HG03066 (cell line): ENCODE measurements at regions not wholly inside any gene's neighbourhood (a gene's known extent, or its start where the extent isn't known, plus 50 kb on each side); places are given as distances from the start of the nearest gene placed in this dataset.
"Not testable (repeated sequence)": the region's sequence is repeated elsewhere in the genome, so short reads cannot be mapped to it uniquely, and the experiment has no call there.

Source experiments
- ATAC-seq: cut with Tn5 transposase; IDR thresholded peaks from one replicate; pipeline ENCODE4 v1.9.1; 2021; ENCODE audit warnings: low read depth; ENCODE audit not compliant: unreplicated experiment

DNA sequence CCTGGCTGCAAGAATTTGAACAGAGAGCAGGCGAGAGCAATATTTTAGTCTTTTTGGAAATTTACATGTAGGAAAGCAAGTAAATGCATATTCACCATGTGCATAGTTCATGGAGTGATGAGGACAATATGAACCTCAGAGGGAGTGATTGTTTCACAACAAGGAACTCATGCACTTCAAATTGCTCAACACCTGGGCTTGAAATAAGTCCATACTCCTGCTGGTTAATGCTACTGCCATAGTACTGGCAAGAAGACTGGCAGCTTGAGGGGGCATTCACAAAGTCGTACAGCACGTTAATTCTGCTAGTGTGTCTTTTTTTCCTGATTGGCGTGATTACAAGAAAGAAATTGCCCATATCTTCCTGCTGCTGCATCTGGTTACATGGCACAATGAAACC, 267.6 kb downstream of the PCDH17 start:
- no peak for ATAC-seq

DNA sequence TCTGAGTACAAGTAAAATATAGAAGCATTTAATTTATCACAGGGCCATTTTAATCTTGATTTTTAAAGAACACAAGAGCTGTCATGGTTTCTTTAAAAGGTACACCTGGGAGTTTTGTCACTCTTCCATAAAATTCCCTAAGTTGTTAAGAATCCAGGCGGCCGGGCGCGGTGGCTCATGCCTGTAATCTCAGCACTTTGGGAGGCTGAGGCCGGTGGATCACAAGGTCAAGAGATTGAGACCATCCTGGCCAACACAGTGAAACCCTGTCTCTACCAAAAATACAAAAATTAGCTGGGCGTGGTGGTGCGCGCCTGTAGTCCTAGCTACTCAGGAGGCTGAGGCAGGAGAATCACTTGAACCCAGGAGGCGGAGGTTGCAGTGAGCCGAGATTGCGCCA, 278.3 kb downstream of the PCDH17 start:
- ATAC-seq = not testable (repeated sequence)

GRCh38 chr13:57918086-57918485, 286.5 kb downstream of the PCDH17 start:
- ATAC-seq = no peak

DNA sequence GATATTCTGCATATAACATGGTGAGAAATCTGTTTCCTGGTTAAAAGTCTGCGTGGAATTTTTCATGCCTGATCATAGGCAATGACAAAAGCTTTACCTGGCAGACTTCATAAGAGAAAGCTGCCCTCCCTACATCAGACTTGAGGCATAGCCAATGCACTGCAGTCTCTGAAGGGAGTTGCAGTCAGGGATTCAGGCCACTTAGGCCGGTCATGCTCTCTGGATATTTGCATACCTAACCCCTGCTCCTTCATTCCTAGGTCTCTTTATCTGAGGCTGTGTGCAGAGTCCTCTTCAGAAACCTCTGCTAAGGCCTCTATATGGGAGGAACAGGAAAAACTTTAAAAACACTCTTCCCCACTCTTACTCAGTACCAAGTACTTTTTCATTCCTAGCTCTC, 287.4 kb downstream of the PCDH17 start:
- ATAC-seq = no peak

- no peak for ATAC-seq
Observed at GRCh38 chr13:57925250-57925649, 293.7 kb downstream of the PCDH17 start.

- no peak for ATAC-seq
Observed at GRCh38 chr13:57925751-57926150, 294.2 kb downstream of the PCDH17 start.

DNA sequence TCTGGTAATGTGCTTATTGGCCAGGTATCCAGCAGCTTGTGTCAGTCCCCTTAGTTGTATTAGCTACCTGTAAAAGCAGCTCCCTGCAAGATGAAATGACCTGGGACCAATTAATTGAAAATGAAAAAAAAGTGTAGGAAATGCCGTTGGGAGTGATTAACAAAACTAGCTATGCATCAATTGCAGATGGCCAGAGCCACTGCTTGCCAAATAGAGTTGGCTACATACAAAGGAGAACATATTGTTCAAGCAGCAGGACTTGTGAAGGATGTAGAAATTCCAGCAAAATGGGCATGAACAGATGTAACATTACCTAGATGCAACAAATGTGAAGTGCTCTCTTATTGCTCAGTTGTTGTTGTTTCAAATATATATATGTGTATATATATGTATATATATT, 300.5 kb downstream of the PCDH17 start:
- no peak for ATAC-seq

DNA sequence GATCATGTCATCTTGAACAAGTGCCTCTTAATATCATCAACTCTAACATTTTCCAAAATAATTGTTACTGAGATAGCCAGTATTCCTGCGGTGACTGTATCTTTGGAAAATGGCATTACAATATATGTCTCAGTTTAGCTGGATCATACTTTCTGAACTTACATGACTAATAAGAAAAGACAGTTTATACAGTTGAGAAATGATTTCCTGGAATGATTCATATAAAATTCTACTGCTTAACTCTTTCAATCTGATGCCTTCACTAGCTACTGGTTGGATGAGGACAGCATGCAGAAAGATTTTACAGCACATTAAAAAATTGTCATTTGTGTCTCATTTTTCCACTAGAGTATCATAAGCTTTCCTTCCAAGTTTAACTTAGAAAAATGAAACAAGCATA, 302.1 kb downstream of the PCDH17 start:
- ATAC-seq = no peak

DNA sequence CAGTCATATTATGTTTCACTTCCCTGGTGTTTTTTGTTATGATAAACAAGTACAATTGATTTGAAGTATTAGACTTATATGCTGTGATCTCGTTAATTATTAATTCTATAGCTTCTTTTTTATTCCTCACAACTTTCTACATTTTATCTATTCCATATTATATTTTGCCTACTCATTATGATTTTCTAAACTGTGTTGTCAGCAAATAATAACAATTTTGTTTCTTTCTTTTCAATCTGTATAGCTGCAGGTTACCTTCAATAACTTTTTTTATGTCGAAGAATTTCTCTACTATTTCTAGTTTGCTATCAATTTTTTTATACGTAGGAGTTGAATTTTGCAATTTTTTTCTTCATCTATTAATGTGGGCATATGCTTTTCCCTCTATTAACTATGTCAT, 304.4 kb downstream of the PCDH17 start:
- ATAC-seq = no peak

- ATAC-seq = peak; percentile 98
Observed at GRCh38 chr13:57946361-57946760, 314.8 kb downstream of the PCDH17 start.

- no peak for ATAC-seq
Observed at GRCh38 chr13:57948884-57949283, 317.3 kb downstream of the PCDH17 start.

- ATAC-seq = no peak
Observed at GRCh38 chr13:57969951-57970350, 338.4 kb downstream of the PCDH17 start.

- no peak for ATAC-seq
Observed at GRCh38 chr13:57970404-57970803, 338.9 kb downstream of the PCDH17 start.

DNA sequence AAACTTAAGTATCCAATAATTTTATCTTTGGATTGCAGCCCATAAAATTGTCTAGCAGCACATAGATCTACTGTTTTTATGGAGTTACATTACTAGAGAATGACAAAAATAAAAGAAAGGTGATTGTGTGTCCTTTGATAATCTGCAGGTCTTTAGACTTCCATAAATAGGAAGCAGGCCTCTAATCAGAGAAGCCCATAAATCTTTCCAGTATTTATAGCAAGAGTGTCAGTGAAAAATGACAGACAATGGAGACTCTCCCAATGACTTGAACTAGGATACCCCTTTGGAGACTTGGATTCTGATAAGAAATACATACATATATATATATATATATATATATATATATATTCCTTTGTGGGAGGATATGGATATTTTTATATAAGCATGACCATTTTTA, 351.2 kb downstream of the PCDH17 start:
- no peak for ATAC-seq

- ATAC-seq = no peak
Observed at GRCh38 chr13:57988276-57988675, 356.7 kb downstream of the PCDH17 start.

DNA sequence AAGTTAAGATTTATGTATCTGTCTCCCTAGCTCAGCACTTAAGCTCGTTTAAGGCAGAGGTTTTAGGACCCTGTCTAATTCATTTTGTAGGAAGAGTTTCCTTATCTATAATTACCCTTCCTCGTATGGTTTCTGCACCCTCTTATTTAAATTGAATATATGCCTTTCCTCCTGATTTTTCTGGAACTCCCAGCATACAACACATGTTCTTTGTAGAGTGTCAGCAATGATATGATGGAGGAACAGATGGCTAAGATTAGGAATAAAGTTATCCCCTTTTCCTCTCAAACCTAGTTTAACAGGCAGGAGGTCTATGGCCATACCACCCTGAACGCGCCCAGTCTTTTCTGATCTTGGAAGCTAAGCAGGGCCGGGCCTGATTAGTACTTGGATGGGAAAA, 359.5 kb downstream of the PCDH17 start:
- no peak for ATAC-seq

DNA sequence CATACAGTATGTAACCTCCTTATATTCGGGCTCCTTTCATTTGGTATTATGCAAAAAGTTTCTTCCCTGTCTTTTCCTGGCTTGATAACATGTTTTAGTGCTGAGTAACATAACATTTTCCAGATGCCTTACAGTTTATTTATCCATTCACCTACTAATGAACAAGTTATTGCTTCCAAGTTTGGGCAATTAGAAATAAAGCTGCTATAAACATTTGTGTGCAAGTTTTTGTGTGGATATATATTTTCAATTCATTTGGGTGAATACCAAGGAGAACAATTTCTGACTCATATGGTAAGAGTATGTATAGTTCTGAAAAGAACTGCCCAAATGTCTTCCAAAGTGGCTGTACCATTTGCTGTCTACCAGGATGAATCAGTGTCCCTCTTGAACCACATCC, 360.9 kb downstream of the PCDH17 start:
- no peak for ATAC-seq

- ATAC-seq = no peak
Observed at GRCh38 chr13:57996717-57997116, 365.2 kb downstream of the PCDH17 start.

GRCh38 chr13:58004751-58005150, 373.2 kb downstream of the PCDH17 start:
- ATAC-seq = no peak

DNA sequence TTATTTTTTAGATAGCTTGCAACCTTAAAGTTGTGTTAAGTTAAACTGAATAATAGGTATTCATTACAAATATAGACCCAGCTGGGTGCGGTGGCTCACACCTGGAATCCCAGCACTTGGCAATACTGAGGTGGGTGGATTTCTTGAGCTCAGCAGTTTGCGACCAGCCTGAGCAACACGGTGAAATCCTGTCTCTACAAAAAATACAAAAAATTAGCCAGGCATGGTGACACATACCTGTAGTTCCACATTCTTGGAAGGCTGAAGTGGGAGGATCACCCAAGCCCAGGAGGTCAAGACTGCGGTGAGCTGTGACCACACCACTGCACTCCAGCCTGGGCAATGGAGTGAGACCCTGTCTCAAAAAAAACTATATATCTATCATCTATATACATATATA, 386.5 kb downstream of the PCDH17 start:
- no peak for ATAC-seq

DNA sequence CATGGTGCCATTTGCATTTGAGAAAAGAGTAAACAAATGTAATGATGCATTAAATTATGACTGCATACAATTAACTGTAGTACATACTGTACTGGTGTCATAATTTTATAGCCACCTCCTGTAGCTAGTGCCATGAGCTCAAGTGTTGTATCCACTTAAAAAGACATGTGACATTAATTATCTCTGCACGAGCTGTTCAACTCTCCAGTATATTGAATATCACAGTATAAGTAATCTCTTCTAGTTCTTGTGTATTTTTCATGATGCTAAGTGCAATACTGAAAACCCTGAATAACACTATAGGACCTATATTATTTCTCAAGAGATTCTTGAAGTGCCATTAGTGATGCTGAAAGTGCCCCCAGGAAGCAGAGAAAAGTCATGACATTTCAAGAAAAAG, 387.3 kb downstream of the PCDH17 start:
- no peak for ATAC-seq

GRCh38 chr13:58024103-58024502, 392.6 kb downstream of the PCDH17 start:
- no peak for ATAC-seq

DNA sequence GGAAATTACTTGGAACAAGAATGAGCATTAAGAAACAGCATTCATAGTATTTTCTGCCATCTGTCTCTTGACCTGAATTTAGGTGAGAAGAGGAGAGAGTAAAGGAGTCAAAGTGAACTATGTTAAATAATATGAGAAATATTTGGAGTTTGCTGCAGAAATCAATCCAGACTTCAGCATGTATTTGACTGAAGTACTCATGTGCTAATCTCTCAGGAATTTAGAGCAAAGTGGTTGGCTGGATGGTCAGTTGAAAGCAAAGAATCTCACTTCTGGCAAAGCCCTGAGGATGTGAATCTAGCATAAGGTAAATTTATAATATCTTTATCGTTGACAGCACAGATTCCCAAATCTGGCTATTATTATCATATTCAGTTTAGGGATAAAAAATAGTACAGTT, 394.3 kb downstream of the PCDH17 start:
- no peak for ATAC-seq
